ENCODE measurements at regions not wholly inside any gene's neighbourhood (a gene's known extent, or its start where the extent isn't known, plus 50 kb on each side); places are given as distances from the start of the nearest gene placed in this dataset.

GRCh38 chr4:28788929-28789490 is 1928.4 kb downstream of the STIM2 start:
- no peak overlapping the region for H3K9ac ChIP-seq
- no peak overlapping the region for H2AFZ ChIP-seq
- no peak overlapping the region for H3K27ac ChIP-seq
- WGBS, 2 experiments (ENCODE audit: low coverage in 1 of 2, low lambda C conversion rate in 2 of 2, missing lambda C conversion rate in 2 of 2): 58 to 63% methylated on average over 12 of the region's 12 CpGs
- no peak overlapping the region for H3K4me2 ChIP-seq (ENCODE audit: unreplicated experiment)
- in situ Hi-C loops (cut with MboI): no loop called here
- no peaks in the 10 kb centered on the region for H4K20me1 ChIP-seq (ENCODE audit: insufficient read depth)
- peak; percentile 3 for DNase-seq
- H3K4me1 ChIP-seq (ENCODE audit: insufficient read depth): no peaks in the 10 kb centered on the region
- H3K9me3 ChIP-seq (ENCODE audit: low read depth): no peaks in the 10 kb centered on the region
- no peaks in the 10 kb centered on the region for H3K27me3 ChIP-seq (replicated peaks; ENCODE audit: insufficient read depth)
- TF ChIP-seq EZH2phosphoT487 (IDR thresholded peaks at IDR 0.05; ENCODE audit: insufficient read depth, low read depth) (no peak), EZH2 (IDR thresholded peaks at IDR 0.05; ENCODE audit: insufficient read depth, poor library complexity, severe bottlenecking) (no peak)
- no peak overlapping the region for H3K4me3 ChIP-seq
- H3K36me3 ChIP-seq (ENCODE audit: low read depth): no peaks in the 10 kb centered on the region
- H3K79me2 ChIP-seq (ENCODE audit: insufficient read depth): no peaks in the 10 kb centered on the region
- no peaks in the 10 kb centered on the region for H3K9me2 ChIP-seq (ENCODE audit: insufficient read depth)
- H3F3A ChIP-seq (ENCODE audit: insufficient read depth): no peaks in the 10 kb centered on the region

GRCh38 chr4:28792917-28793597 is 1927.1 kb upstream of the PCDH7 start:
- no peak for DNase-seq
- Histone ChIP-seq H3K27me3 (replicated peaks; ENCODE audit: insufficient read depth) (no peaks in the 10 kb centered on the region), H3K4me3 (no peak overlapping the region), H4K20me1 (ENCODE audit: insufficient read depth) (no peaks in the 10 kb centered on the region), H2AFZ (no peak overlapping the region), H3K9me3 (ENCODE audit: low read depth) (no peaks in the 10 kb centered on the region), H3K27ac (no peak overlapping the region), H3K79me2 (ENCODE audit: insufficient read depth) (no peaks in the 10 kb centered on the region), H3K9me2 (ENCODE audit: insufficient read depth) (no peaks in the 10 kb centered on the region), H3K4me1 (ENCODE audit: insufficient read depth) (no peaks in the 10 kb centered on the region), H3K36me3 (ENCODE audit: low read depth) (no peaks in the 10 kb centered on the region), H3K9ac (no peak overlapping the region), H3F3A (ENCODE audit: insufficient read depth) (no peaks in the 10 kb centered on the region), H3K4me2 (ENCODE audit: unreplicated experiment) (no peak overlapping the region)
- TF ChIP-seq EZH2phosphoT487 (IDR thresholded peaks at IDR 0.05; ENCODE audit: insufficient read depth, low read depth) (no peak), EZH2 (IDR thresholded peaks at IDR 0.05; ENCODE audit: insufficient read depth, poor library complexity, severe bottlenecking) (no peak)
- WGBS, 2 experiments (ENCODE audit: low coverage in 1 of 2, low lambda C conversion rate in 2 of 2, missing lambda C conversion rate in 2 of 2): 30 to 34% methylated on average over 4 of the region's 4 CpGs
- in situ Hi-C loops (cut with MboI): no loop called here

GRCh38 chr4:28799696-28800095 is 1920.5 kb upstream of the PCDH7 start:
- no peaks in the 10 kb centered on the region for H3K9me3 ChIP-seq (ENCODE audit: low read depth)

GRCh38 chr4:28811025-28811424 is 1909.1 kb upstream of the PCDH7 start:
- Histone ChIP-seq H3K4me1 (ENCODE audit: insufficient read depth) (no peaks in the 10 kb centered on the region), H3F3A (ENCODE audit: insufficient read depth) (no peaks in the 10 kb centered on the region), H3K4me3 (no peak overlapping the region), H2AFZ (no peak overlapping the region), H3K36me3 (ENCODE audit: low read depth) (no peaks in the 10 kb centered on the region), H4K20me1 (ENCODE audit: insufficient read depth) (no peaks in the 10 kb centered on the region), H3K9me3 (ENCODE audit: low read depth) (no peaks in the 10 kb centered on the region), H3K79me2 (ENCODE audit: insufficient read depth) (no peaks in the 10 kb centered on the region), H3K4me2 (ENCODE audit: unreplicated experiment) (no peak overlapping the region), H3K9ac (no peak overlapping the region), H3K9me2 (ENCODE audit: insufficient read depth) (no peaks in the 10 kb centered on the region), H3K27ac (no peak overlapping the region), H3K27me3 (replicated peaks; ENCODE audit: insufficient read depth) (no peaks in the 10 kb centered on the region)
- WGBS, 2 experiments (ENCODE audit: low coverage in 1 of 2, low lambda C conversion rate in 2 of 2, missing lambda C conversion rate in 2 of 2): 10% methylated on average over 2 of the region's 2 CpGs
- no peak for DNase-seq
- TF ChIP-seq EZH2 (IDR thresholded peaks at IDR 0.05; ENCODE audit: insufficient read depth, poor library complexity, severe bottlenecking): no peak
- TF ChIP-seq EZH2phosphoT487 (IDR thresholded peaks at IDR 0.05; ENCODE audit: insufficient read depth, low read depth): no peak
- in situ Hi-C loops (cut with MboI): no loop called here

More at GRCh38 chr4:28799696-28800095, 1920.5 kb upstream of the PCDH7 start:
- H4K20me1 ChIP-seq (ENCODE audit: insufficient read depth): no peaks in the 10 kb centered on the region
- no peak overlapping the region for H3K27ac ChIP-seq
- in situ Hi-C loops (cut with MboI): no loop called here
- H2AFZ ChIP-seq: no peak overlapping the region
- H3K79me2 ChIP-seq (ENCODE audit: insufficient read depth): no peaks in the 10 kb centered on the region
- no peak overlapping the region for H3K4me2 ChIP-seq (ENCODE audit: unreplicated experiment)
- no peak overlapping the region for H3K9ac ChIP-seq
- 18 to 22% methylated on average over 2 of the region's 2 CpGs for WGBS, 2 experiments (ENCODE audit: low coverage in 1 of 2, low lambda C conversion rate in 2 of 2, missing lambda C conversion rate in 2 of 2)
- H3K4me3 ChIP-seq: no peak overlapping the region
- no peaks in the 10 kb centered on the region for H3F3A ChIP-seq (ENCODE audit: insufficient read depth)
- H3K4me1 ChIP-seq (ENCODE audit: insufficient read depth): no peaks in the 10 kb centered on the region
- H3K9me2 ChIP-seq (ENCODE audit: insufficient read depth): no peaks in the 10 kb centered on the region
- no peak for DNase-seq
- H3K27me3 ChIP-seq (replicated peaks; ENCODE audit: insufficient read depth): no peaks in the 10 kb centered on the region
- no peaks in the 10 kb centered on the region for H3K36me3 ChIP-seq (ENCODE audit: low read depth)
- TF ChIP-seq EZH2phosphoT487 (IDR thresholded peaks at IDR 0.05; ENCODE audit: insufficient read depth, low read depth): no peak
- TF ChIP-seq EZH2 (IDR thresholded peaks at IDR 0.05; ENCODE audit: insufficient read depth, poor library complexity, severe bottlenecking): no peak
